Colonic mucosa (tissue), 4 donors: ENCODE measurements at regions not wholly inside any gene's neighbourhood (a gene's known extent, or its start where the extent isn't known, plus 50 kb on each side); places are given as distances from the start of the nearest gene placed in this dataset.

ENCODE experiments used
- DNase-seq: peaks from one replicate; pipeline ENCODE4 v3.0.0-alpha.2; 2020
- H3K27ac ChIP-seq: fragments of 200-600 bp; one replicate; pipeline ENCODE4 v1.8.0; 2021
- H3K27me3 ChIP-seq: fragments of 200-600 bp; one replicate; pipeline ENCODE4 v1.8.0; 2021
- H3K36me3 ChIP-seq: fragments of 200-600 bp; one replicate; pipeline ENCODE4 v1.8.0; 2021
- H3K4me1 ChIP-seq: fragments of 200-600 bp; one replicate; pipeline ENCODE4 v1.8.0; 2021; ENCODE audit warnings: mild to moderate bottlenecking
- H3K4me3 ChIP-seq: fragments of 200-600 bp; one replicate; pipeline ENCODE4 v1.8.0; 2021
- H3K9ac ChIP-seq, 2 donors: one replicate each; pipeline ENCODE4 v1.7.0; 2013; ENCODE audit warnings: control low read depth in 2 of 2, low read depth in 2 of 2, low read length in 2 of 2
- H3K9me3 ChIP-seq: fragments of 200-600 bp; one replicate; pipeline ENCODE4 v1.8.0; 2021
- intact Hi-C: fragments of 100-400 bp; cut with DNase I; formaldehyde crosslinking; loops from one replicate; pipeline ENCODE4 v1.14.1; 2022
- TF ChIP-seq, protein P1 (sequence below): fragments of 200-600 bp; IDR thresholded peaks from one replicate; pipeline ENCODE4 v1.8.0; 2022; ENCODE audit warnings: antibody characterized with exemption, mild to moderate bottlenecking
- donor health status: healthy.
- donor health status: DM: no; HTN: no; CAD: no.
- donor health status: DM: no; HTN: no; CAD: no.

DNA sequence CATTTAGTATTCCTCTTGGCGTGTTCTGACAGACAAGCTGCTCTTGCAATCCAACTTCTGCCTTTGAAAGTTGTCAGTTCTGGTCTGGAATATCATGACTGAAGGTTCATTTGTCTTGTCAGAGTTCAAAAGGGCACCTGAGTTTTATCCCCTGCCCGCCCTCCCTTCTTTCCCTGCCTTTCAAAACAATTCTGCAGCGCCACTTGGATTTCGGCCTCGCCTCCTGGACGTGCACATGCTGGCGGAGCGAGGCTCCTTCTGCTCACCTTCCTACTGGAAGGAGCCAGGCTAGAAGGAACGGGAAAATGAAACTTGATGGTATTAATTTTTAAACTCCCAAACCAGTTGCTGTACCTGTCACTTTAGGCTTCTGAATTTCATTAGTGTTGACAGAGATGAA lies 55.7 kb upstream of the HDGFL1 start:
- DNase-seq, result no peak
- H3K9ac ChIP-seq, result no peak overlapping the region
- H3K36me3 ChIP-seq, result no peaks in the 10 kb centered on the region
- H3K4me1 ChIP-seq, result no peaks in the 10 kb centered on the region
- H3K27ac ChIP-seq, result no peak overlapping the region
- intact Hi-C loops, result no loop called here
- H3K4me3 ChIP-seq, result no peak overlapping the region
- TF ChIP-seq, protein P1, sequence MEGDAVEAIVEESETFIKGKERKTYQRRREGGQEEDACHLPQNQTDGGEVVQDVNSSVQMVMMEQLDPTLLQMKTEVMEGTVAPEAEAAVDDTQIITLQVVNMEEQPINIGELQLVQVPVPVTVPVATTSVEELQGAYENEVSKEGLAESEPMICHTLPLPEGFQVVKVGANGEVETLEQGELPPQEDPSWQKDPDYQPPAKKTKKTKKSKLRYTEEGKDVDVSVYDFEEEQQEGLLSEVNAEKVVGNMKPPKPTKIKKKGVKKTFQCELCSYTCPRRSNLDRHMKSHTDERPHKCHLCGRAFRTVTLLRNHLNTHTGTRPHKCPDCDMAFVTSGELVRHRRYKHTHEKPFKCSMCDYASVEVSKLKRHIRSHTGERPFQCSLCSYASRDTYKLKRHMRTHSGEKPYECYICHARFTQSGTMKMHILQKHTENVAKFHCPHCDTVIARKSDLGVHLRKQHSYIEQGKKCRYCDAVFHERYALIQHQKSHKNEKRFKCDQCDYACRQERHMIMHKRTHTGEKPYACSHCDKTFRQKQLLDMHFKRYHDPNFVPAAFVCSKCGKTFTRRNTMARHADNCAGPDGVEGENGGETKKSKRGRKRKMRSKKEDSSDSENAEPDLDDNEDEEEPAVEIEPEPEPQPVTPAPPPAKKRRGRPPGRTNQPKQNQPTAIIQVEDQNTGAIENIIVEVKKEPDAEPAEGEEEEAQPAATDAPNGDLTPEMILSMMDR, result no peak
- H3K27me3 ChIP-seq, result no peaks in the 10 kb centered on the region
- no peaks in the 10 kb centered on the region for H3K9me3 ChIP-seq

DNA sequence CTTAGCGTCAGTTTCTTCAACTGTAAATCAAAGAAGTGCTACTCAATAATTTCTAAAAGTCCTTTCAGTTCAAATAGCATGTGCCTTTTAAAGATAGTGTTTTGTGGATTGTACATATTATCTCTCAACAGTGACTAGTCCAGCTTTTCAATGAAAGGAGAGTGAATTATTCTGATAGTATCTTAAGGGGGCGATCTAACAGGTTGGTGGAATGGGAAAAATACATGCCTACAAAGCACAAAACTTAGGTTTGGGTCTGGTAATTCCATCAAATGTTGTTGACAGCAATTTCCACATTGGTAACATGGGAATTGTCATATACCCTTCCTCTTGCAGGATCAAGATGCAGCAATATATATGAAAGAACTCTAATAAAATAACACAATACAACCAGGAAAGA lies 50.1 kb upstream of the HDGFL1 start:
- Histone ChIP-seq H3K4me1 (no peaks in the 10 kb centered on the region), H3K27me3 (no peaks in the 10 kb centered on the region), H3K27ac (no peak overlapping the region), H3K9me3 (no peaks in the 10 kb centered on the region), H3K4me3 (no peak overlapping the region), H3K9ac (no peak overlapping the region), H3K36me3 (no peaks in the 10 kb centered on the region)
- intact Hi-C loops, result no loop called here
- no peak for DNase-seq
- TF ChIP-seq, protein P1, result no peak
